Breast epithelium (tissue), 4 donors: ENCODE measurements at regions not wholly inside any gene's neighbourhood (a gene's known extent, or its start where the extent isn't known, plus 50 kb on each side); places are given as distances from the start of the nearest gene placed in this dataset.

Experiments used
- DNase-seq, 2 donors: peaks; one replicate each; pipeline ENCODE4 v3.0.0-alpha.2; 2019; ENCODE audit warnings: low spot score in 2 of 2
- H3K27ac ChIP-seq, 2 donors: fragments of 200-600 bp; sonication (generic) in 1 of 2; one replicate each; pipeline ENCODE4 v1.5.1; 2016 to 2019; ENCODE audit warnings: mild to moderate bottlenecking in 1 of 2
- H3K27me3 ChIP-seq, 2 donors: fragments of 200-600 bp; sonication (generic) in 1 of 2; one replicate each; pipeline versions ENCODE4 v1.5.1 to v1.6.0; 2017 to 2019; ENCODE audit warnings: control low read depth in 1 of 2, mild to moderate bottlenecking in 1 of 2
- H3K36me3 ChIP-seq: fragments of 200-600 bp; one replicate; pipeline ENCODE4 v1.5.1; 2019
- H3K4me1 ChIP-seq, 2 donors: fragments of 200-600 bp; sonication (generic); one replicate each; pipeline ENCODE4 v1.5.1; 2016 to 2019; ENCODE audit warnings: control low read depth in 1 of 2
- H3K4me3 ChIP-seq, 3 donors: fragments of 200-600 bp; sonication (generic); 1 replicate in 2 of 3; 2 replicates in 1 of 3; pipeline ENCODE4 v1.5.1; 2016 to 2019; ENCODE audit warnings: mild to moderate bottlenecking in 3 of 3, moderate library complexity in 2 of 3
- H3K9me3 ChIP-seq, 2 donors: fragments of 200-600 bp; sonication (generic) in 1 of 2; one replicate each; pipeline ENCODE4 v1.5.1; 2016 to 2019; ENCODE audit warnings: control low read depth in 1 of 2
- POLR2A ChIP-seq: fragments of 450-650 bp; IDR thresholded peaks from one replicate; pipeline ENCODE4 v1.6.1; 2016; ENCODE audit warnings: antibody characterized with exemption, mild to moderate bottlenecking, moderate library complexity
- POLR2AphosphoS5 ChIP-seq, 3 donors: sonication (generic); formaldehyde crosslinking; IDR thresholded peaks; one replicate each; pipeline ENCODE4 v1.6.1; 2017; ENCODE audit warnings: antibody characterized with exemption in 3 of 3
- intact Hi-C: fragments of 100-400 bp; cut with DNase I; formaldehyde crosslinking; loops from one replicate; pipeline ENCODE4 v1.15.1; 2023; ENCODE audit warnings: low total_unique reads
- TF ChIP-seq, protein P1 (sequence below), 3 donors: fragments of 450-650 bp; IDR thresholded peaks; one replicate each; pipeline ENCODE4 v1.5.1; 2016 to 2017; ENCODE audit warnings: antibody characterized with exemption in 3 of 3, mild to moderate bottlenecking in 3 of 3, moderate library complexity in 3 of 3

DNA sequence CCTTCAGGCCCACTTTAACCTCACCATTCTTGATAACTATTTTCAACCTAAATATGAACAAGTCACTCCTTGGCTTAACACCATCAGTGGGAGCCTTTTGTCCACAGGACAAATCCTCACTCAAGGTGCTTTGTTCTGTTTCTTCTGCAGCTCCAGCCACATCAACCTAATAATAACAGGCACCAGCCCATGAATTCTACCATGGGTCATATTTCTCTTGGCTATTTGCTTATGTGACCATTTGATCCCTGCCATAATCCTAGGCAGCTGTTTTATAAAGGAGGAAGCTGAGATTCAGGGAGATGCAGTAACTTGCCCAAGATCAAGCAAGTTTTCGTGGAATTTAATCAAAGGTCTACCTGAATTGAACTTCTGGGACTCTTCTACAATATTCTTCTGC is 561.3 kb downstream of the DHX35 start:
- Histone ChIP-seq H3K27ac (no peak overlapping the region), H3K4me3 (no peak overlapping the region), H3K36me3 (no peaks in the 10 kb centered on the region), H3K27me3 (peaks cover 0 to 3% of the 10 kb centered on the region in 2 donors), H3K4me1 (no peaks in the 10 kb centered on the region), H3K9me3 (no peaks in the 10 kb centered on the region)
- DNase-seq: no peak
- TF ChIP-seq, protein P1, sequence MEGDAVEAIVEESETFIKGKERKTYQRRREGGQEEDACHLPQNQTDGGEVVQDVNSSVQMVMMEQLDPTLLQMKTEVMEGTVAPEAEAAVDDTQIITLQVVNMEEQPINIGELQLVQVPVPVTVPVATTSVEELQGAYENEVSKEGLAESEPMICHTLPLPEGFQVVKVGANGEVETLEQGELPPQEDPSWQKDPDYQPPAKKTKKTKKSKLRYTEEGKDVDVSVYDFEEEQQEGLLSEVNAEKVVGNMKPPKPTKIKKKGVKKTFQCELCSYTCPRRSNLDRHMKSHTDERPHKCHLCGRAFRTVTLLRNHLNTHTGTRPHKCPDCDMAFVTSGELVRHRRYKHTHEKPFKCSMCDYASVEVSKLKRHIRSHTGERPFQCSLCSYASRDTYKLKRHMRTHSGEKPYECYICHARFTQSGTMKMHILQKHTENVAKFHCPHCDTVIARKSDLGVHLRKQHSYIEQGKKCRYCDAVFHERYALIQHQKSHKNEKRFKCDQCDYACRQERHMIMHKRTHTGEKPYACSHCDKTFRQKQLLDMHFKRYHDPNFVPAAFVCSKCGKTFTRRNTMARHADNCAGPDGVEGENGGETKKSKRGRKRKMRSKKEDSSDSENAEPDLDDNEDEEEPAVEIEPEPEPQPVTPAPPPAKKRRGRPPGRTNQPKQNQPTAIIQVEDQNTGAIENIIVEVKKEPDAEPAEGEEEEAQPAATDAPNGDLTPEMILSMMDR (IDR thresholded peaks at IDR 0.05): no peak
- TF ChIP-seq POLR2AphosphoS5 (IDR thresholded peaks at IDR 0.05) (no peak), POLR2A (no peak)
- intact Hi-C loops: no loop called here

DNA sequence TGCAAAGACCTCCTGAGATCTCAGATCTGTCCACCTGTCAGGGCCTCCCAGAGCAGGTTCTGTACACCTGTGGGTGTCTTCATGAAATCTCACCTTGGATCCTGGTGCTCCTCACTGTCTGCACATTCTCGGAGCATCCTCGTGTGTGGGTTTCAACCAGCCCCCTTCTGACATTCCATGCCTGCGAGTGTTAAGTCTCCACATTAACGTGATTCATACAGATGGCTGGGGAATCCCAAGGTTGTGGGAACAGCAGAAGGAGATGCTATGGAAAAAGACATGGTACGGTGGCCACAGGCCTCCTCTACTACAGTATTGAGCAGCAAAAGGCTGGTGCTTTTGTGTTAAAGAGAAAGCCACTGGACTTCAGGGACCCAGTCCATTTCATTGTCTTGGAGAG is 556.5 kb downstream of the DHX35 start:
- TF ChIP-seq, protein P1 (IDR thresholded peaks at IDR 0.05): no peak
- TF ChIP-seq POLR2A (no peak), POLR2AphosphoS5 (IDR thresholded peaks at IDR 0.05) (no peak)
- intact Hi-C loops: no loop called here
- H3K36me3 ChIP-seq: no peaks in the 10 kb centered on the region
- no peaks in the 10 kb centered on the region for H3K9me3 ChIP-seq
- no peak overlapping the region for H3K4me3 ChIP-seq
- H3K27ac ChIP-seq: no peak overlapping the region
- no peak for DNase-seq
- H3K27me3 ChIP-seq: no peaks in the 10 kb centered on the region
- H3K4me1 ChIP-seq: no peaks in the 10 kb centered on the region

DNA sequence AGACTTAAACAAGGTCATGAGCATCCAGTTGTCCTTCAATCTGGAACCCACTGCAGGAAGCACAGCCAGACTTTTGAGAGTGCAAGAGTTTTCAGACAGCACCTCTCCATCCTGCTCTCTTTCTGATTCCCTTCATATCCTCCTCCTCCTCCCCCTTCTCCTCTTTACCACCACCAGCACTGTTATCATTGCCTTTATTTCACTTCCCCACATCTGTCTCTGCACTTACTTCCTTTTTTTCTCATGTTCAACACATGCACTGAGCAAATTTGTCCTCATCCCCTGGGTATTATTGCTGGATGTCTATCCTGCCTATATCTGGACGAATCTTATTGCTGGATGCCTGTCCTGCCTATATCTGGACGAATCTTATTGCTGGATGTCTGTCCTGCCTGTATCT is 554.8 kb downstream of the DHX35 start:
- H3K36me3 ChIP-seq: no peaks in the 10 kb centered on the region
- DNase-seq: no peak
- TF ChIP-seq POLR2A (no peak), POLR2AphosphoS5 (IDR thresholded peaks at IDR 0.05) (no peak)
- TF ChIP-seq, protein P1 (IDR thresholded peaks at IDR 0.05): no peak
- no peaks in the 10 kb centered on the region for H3K9me3 ChIP-seq
- no peak overlapping the region for H3K4me3 ChIP-seq
- H3K4me1 ChIP-seq: no peaks in the 10 kb centered on the region
- H3K27me3 ChIP-seq: no peaks in the 10 kb centered on the region
- H3K27ac ChIP-seq: no peak overlapping the region
- intact Hi-C loops: no loop called here

DNA sequence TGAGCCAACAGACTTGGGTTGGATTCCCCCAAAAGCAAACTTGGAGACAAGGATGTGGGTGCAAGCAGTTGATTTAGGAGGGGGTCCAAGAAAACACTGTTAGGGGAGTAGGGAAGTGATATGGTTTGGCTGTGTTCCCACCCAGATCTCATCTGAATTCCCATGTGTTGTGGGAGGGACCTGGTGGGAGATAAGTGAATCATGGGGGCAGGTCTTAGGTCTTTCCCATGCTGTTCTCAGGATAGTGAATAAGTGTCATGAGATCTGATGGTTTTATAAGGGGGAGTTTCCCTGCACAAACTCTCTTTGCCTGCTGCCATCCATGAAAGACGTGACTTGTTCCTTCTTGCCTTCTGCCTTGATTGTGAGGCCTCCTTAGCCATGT is 542.6 kb downstream of the DHX35 start:
- Histone ChIP-seq H3K9me3 (no peaks in the 10 kb centered on the region), H3K27ac (no peak overlapping the region), H3K36me3 (no peaks in the 10 kb centered on the region), H3K27me3 (no peaks in the 10 kb centered on the region), H3K4me1 (no peaks in the 10 kb centered on the region), H3K4me3 (no peak overlapping the region)
- TF ChIP-seq POLR2A (no peak), POLR2AphosphoS5 (IDR thresholded peaks at IDR 0.05) (no peak)
- TF ChIP-seq, protein P1 (IDR thresholded peaks at IDR 0.05): no peak
- intact Hi-C loops: loop anchor here (2.0 kb wide), 1 partner anchor 44 kb away; no protein-coding TSS in a partner anchor
- no peak for DNase-seq

DNA sequence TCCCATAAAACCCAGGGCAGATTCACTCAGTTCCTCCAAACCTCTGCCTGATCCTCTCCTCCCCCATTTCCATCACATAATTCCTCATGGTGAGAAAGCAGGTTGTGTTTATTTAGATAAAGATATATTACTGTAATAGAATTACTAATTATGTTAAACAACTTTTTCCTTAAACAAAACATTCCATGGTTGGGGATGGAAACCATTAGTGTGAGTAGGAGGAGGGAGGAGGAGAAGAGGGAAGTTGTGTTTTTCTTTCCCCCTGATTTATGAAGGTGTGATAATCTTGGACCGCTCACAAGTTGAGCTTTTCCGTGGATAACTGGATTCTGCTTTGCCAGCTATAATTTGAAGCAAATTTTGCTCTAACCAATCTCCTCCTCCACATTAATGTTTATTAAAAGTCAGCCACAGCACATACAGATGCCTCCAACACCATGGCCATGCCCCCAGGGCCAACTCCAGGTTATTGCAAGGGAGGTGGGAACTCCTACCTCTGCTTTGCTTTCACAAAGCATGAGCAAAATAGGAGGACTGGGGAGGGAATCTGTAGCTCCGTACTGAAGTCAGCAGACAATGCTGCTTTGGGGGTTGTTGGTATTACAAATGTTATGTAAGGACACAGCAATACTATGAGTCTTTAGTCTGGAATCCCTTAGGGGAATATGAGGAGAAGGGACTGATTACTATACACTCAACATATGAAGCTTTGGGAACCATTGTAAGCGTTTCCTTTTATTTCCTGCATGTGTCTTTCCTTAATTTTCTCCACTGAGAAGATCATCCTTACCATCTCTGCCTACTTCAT is 542.0 kb downstream of the DHX35 start:
- no peak for TF ChIP-seq POLR2AphosphoS5 (IDR thresholded peaks at IDR 0.05)
- TF ChIP-seq, protein P1 (IDR thresholded peaks at IDR 0.05): no peak
- no peak for TF ChIP-seq POLR2A
- Histone ChIP-seq H3K36me3 (no peaks in the 10 kb centered on the region), H3K27me3 (no peaks in the 10 kb centered on the region), H3K4me1 (no peaks in the 10 kb centered on the region), H3K9me3 (no peaks in the 10 kb centered on the region), H3K4me3 (no peak overlapping the region), H3K27ac (no peak overlapping the region)
- no peak for DNase-seq
- intact Hi-C loops: loop anchor here (2.0 kb wide), 1 partner anchor 43 kb away; no protein-coding TSS in a partner anchor
